Putamen (tissue), 1 donor: ENCODE measurements at regions not wholly inside any gene's neighbourhood (a gene's known extent, or its start where the extent isn't known, plus 50 kb on each side); places are given as distances from the start of the nearest gene placed in this dataset.

Source experiments
- DNase-seq: peaks from one replicate; pipeline ENCODE4 v3.0.0-alpha.2; 2016; ENCODE audit warnings: low spot score

- DNase-seq = no peak
These were observed 240.1 kb upstream of the PPP1R2C start for GRCh38 chrX:43018031-43018430.

- DNase-seq = no peak
These were observed 241.1 kb upstream of the PPP1R2C start for GRCh38 chrX:43019021-43019420.

- DNase-seq = no peak
These were observed 247.9 kb upstream of the PPP1R2C start for GRCh38 chrX:43025806-43026315.

DNA sequence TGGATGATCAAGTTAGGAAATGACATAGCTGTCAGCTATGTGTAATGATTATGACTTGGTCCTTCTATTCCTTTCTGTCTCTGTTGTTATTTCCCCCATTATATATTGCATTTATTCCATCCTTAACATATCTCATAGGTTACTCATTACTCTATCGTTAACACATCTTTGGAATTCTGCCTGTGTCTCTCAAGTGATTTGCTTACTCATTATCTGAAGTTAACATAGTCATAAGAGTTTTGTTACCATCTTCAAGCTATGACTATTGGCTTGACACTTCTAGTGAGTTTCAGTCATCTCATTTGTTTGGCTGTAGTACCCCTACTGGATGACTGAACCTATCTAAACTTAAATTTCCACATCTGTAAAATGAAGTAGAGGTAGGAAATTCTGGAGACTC lies 286.1 kb upstream of the PPP1R2C start:
- DNase-seq = no peak

DNA sequence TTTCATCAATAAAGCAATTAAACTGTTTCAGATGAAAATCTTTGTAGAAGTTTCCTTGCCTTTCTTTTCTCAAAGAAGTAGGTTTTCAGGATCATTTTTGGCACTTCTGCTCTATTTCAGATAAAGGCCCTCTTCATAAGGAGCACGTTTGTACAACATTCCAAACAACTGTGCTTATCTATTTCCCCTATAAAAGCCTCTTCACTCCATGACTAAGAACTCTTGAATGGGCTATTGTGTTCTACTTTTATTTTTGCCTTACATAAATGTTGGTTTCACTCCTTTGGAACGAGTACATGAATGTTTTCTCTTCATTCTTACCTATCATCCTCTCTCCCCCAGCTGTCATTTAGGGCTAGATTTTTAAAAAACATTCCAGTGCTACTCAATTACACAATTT lies 288.0 kb upstream of the PPP1R2C start:
- no peak for DNase-seq

- DNase-seq = no peak
These were observed 290.7 kb upstream of the PPP1R2C start for GRCh38 chrX:43068639-43069038.

- DNase-seq = no peak
These were observed 305.1 kb upstream of the PPP1R2C start for GRCh38 chrX:43083016-43083415.

DNA sequence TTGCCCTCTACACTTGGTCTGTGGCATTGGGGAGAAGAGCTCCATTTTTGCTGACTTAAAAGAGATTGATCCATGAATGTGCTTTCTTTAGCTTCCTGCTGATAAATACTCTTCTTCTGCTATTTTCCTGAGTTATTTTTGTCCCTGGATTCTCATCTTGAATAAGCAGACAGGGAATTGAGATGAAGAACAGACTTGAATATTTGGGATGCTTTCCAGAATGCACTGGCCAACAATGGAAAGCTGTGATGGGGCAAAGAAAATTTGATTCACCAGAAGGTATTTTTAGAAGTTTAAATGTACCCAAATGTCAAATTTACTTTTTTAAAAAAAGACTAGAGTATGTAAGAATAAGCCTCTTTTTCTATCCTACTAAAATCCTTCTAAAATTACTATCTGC lies 309.9 kb upstream of the PPP1R2C start:
- no peak for DNase-seq

DNA sequence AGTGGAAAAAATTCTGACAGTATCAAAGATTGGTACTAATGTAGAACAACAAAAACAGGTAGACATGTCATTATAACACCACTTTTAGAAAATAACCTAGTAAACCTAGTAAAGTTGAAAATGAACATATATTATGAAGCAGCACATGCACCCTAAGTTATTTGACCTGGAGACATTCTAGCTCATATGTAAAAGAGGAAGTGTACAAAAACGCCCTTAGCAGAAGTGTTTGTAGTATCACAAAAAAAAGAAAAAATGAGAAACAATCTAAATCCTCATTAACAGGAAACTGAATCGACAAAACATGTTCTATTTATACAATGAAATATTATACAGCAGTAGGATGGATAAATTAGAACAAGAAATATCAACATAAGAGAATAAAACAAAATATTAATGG lies 318.9 kb upstream of the PPP1R2C start:
- DNase-seq = no peak

GRCh38 chrX:43106009-43106408 lies 328.0 kb upstream of the PPP1R2C start:
- no peak for DNase-seq

DNA sequence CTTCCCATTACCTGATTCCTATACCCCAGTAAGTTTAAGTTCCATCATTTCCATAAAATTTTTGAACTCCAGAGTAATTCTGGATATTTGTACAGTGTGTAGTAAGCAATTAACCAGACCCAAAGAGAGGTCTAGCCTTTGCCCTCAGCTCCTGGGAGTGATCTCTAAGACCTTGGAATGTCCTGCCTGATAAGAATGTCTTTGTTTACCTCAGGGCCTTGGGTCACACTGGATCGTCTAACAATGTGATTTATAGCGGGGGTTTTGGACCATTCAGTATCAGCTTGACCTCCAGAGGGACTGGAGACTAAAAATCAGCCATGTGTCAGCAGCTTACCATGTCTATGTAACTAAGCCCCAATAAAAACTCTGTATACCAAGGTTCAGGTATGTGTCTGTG lies 330.9 kb upstream of the PPP1R2C start:
- DNase-seq = no peak

DNA sequence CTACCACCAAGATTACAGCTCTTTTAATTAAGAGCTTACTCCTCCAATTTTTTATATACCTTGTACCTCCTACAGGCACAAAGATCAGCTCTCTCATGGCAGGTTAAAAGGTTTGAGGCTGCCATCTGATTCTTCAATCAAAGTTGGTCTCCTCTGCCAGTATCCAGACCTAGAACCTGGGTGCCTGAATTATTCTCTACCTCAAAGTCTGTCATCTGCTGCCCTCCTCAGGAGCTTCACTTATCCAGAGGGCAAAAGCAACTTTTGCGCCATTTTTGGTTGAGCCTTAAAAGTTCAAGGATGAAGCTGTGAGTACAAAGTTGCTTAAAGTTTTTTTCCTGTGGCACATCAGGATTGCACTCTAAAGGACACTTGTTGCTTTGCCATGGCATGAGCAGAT lies 343.7 kb upstream of the PPP1R2C start:
- no peak for DNase-seq

- DNase-seq = no peak
These were observed 361.7 kb upstream of the PPP1R2C start for GRCh38 chrX:43139645-43140044.

DNA sequence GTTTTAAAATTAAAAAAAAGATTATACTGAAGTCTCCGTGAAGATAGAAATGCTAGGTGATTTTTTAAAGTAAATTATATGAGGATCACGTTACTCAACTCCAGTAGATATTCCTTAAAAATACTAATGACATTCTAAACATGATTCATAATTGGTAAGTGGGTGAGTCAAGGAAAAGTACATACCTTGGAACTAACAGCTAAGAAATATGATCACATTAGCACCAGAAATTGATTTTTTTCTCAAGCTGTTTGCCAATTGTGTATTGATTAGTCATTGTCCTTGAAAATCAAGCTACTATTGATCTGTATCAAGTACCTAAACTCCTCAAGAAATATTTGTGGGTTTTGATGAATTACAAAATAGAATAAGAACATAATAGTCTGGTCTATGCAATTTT lies 362.6 kb upstream of the PPP1R2C start:
- DNase-seq = no peak

DNA sequence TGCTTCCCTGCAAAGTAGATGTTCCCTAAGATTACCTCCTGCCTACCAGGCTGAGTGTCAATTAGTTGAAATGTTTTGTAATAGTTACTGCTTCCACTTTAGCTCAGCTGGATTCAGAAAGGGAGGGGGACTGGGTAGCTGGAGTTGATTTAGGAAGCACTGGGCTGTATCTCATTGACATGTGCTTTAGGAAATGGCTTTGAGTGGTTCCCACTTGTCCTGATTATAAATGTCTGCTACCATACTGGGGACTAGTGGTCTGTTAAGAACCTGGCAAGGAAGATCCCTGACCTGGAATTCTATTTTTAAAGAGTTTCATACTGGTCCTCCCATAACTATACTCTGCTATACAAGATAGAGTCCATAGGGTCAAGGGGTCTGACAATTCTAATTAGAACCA lies 363.9 kb upstream of the PPP1R2C start:
- DNase-seq = no peak

GRCh38 chrX:43148305-43148704 lies 370.3 kb upstream of the PPP1R2C start:
- no peak for DNase-seq

DNA sequence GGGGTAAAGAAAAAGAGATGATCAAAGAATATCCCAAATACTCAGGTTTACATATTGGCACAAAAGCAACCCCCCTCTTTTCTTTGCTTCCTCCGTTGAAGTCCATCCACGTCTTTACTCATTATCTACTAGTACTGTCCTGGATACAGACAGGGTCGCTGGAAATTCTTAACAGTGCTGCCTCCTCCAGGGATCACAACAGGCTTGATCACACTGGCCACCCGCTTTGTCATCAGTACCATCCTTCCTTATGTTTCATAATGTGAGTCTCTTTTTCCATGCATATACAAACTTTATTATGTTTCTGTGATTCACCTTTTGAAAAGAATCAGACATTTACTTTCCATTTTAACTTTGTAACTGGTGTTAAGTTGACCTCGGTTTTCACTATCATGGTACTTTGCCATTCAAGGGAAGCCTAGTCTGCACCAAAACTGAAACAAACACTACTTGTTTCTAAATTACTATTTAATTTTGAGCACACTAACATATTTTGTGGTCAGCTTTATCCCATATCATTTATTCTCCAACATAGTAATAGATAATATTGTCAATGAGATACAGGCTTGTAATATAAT lies 387.5 kb upstream of the PPP1R2C start:
- no peak for DNase-seq

- DNase-seq = no peak
These were observed 388.9 kb upstream of the PPP1R2C start for GRCh38 chrX:43166874-43167273.

DNA sequence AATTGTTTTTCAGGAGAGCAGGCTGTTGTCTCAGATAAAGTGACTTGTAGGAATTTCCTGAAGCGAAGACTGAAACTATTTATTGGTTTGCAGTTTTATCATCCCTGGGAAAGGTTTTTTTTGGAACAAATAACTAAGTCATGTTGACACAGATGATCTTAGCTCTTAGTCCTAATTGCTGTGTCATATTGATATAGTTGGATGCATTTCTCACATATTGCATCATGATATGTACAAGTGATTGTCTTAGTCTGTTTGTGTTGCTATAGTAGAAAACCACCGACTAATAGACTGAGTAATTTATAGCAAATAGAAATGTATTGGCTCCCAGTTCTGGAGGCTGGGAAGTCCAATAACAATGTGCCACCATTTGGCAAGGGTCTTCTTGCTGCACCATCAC lies 397.5 kb upstream of the PPP1R2C start:
- DNase-seq = no peak

DNA sequence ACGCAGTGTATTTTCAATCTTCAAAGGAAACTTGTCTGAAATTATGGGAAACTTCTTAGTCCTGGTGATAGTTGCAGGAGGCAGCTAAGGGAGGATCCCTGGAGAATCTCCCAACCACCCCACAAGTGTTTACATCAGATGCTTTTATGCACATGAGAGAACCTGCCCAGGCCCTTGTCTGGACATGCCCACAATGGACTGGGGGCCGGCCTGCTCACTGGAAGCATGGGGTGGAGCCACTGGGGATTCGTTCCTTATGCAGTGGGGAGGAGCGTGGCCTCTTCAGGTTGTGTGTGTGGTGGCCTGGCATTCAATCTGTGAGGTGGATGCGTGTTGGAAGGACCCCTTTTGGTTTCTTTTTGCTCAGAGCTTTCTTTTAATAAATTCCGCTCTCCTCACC lies 398.7 kb upstream of the PPP1R2C start:
- DNase-seq = no peak

- DNase-seq = peak; percentile 0
These were observed 410.3 kb upstream of the PPP1R2C start for GRCh38 chrX:43188296-43188695.

GRCh38 chrX:43211570-43211969 lies 433.6 kb upstream of the PPP1R2C start:
- no peak for DNase-seq

GRCh38 chrX:43218198-43218597 lies 437.9 kb upstream of the MAOA start:
- no peak for DNase-seq

- DNase-seq = no peak
These were observed 431.6 kb upstream of the MAOA start for GRCh38 chrX:43224496-43224895.
